OCI-LY7 (cell line): ENCODE measurements at regions not wholly inside any gene's neighbourhood (a gene's known extent, or its start where the extent isn't known, plus 50 kb on each side); places are given as distances from the start of the nearest gene placed in this dataset.

Source experiments
- CTCF ChIP-seq: fragments of 200-600 bp; sonication (generic); conservative IDR thresholded peaks from 2 replicates; pipeline ENCODE4 v1.5.1; 2014; ENCODE audit warnings: mild to moderate bottlenecking, antibody characterized with exemption, low read length, moderate library complexity, mixed read lengths
- EZH2phosphoT487 ChIP-seq: fragments of 200-600 bp; sonication (generic); IDR thresholded peaks from 2 replicates; pipeline ENCODE4 v1.6.1; 2018; ENCODE audit warnings: low read depth, borderline replicate concordance, mild to moderate bottlenecking, mixed run types, antibody characterized with exemption, low read length, moderate library complexity, mixed read lengths

DNA sequence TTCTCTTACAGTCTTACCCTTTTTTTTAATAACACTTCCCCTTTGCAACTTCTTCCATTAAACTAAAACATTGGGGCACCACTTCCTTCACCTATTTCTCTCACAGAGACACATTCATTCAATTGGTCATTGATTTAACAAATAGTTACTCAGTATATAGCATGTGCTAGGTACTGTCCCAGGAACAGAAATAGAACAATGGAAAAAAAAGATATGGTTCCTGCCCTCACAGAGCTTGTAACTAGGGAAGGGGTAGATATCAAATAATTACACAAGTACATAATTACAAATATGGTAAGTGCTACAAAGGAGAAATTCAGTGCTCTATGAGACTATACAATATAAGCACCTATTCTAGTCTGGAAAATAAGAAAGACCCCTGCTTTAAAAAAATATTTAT, 165.5 kb upstream of the RBBP8 start:
- TF ChIP-seq CTCF (no peak), EZH2phosphoT487 (no peak)
